CD4-positive, CD25-positive, alpha-beta regulatory T cell (primary cell): ENCODE measurements at regions not wholly inside any gene's neighbourhood (a gene's known extent, or its start where the extent isn't known, plus 50 kb on each side); places are given as distances from the start of the nearest gene placed in this dataset.
"Not testable (repeated sequence)": the region's sequence is repeated elsewhere in the genome, so short reads cannot be mapped to it uniquely, and the experiment has no call there.

Experiments used
- ATAC-seq, 2 donors: fragments of 150-1000 bp; cut with Tn5 transposase; one replicate each; pipeline ENCODE4 v1.10.0; 2021; ENCODE audit warnings: low read depth in 2 of 2, moderate number of reproducible peaks in 2 of 2, moderate library complexity in 1 of 2
- DNase-seq, 3 donors: peaks; one replicate each; pipeline versions ENCODE4 v3.0.0 to v3.0.0-alpha.2; 2012 to 2022; ENCODE audit warnings: mixed read lengths in 1 of 3
- H3K27ac ChIP-seq: one replicate; pipeline ENCODE4 v1.7.0; 2013; ENCODE audit warnings: mild to moderate bottlenecking, low read length; ENCODE audit not compliant: insufficient read depth, poor library complexity, severe bottlenecking
- H3K27me3 ChIP-seq: one replicate; pipeline ENCODE4 v1.7.0; 2013; ENCODE audit warnings: low read length; ENCODE audit not compliant: control insufficient read depth, insufficient read depth
- H3K36me3 ChIP-seq: one replicate; pipeline ENCODE4 v1.7.0; 2013; ENCODE audit warnings: mild to moderate bottlenecking, low read length, moderate library complexity; ENCODE audit not compliant: control insufficient read depth, insufficient read depth
- H3K4me1 ChIP-seq: 2 replicates; pipeline ENCODE4 v1.7.0; 2013; ENCODE audit warnings: mild to moderate bottlenecking, low read length; ENCODE audit not compliant: insufficient read depth, control insufficient read depth, poor library complexity, severe bottlenecking
- H3K4me3 ChIP-seq: one replicate; pipeline ENCODE4 v1.7.0; 2013; ENCODE audit warnings: low read depth, mild to moderate bottlenecking, low read length, moderate library complexity
- H3K9me3 ChIP-seq, 2 experiments: 1 replicate in 1 of 2; 2 replicates in 1 of 2; pipeline ENCODE4 v1.7.0; 2013; ENCODE audit warnings: low read length in 2 of 2, mild to moderate bottlenecking in 1 of 2, moderate library complexity in 1 of 2; ENCODE audit not compliant: control insufficient read depth in 2 of 2
- H3K27ac Mint-ChIP-seq, 3 donors: one replicate each; pipeline ENCODE4 v1.8.0; 2020 to 2022; ENCODE audit warnings: mild to moderate bottlenecking in 3 of 3, mixed read lengths in 3 of 3, moderate library complexity in 2 of 3
- H3K27me3 Mint-ChIP-seq: one replicate; pipeline ENCODE4 v1.8.0; 2022; ENCODE audit warnings: mild to moderate bottlenecking, mixed read lengths
- H3K36me3 Mint-ChIP-seq: one replicate; pipeline ENCODE4 v1.8.0; 2020; ENCODE audit warnings: mixed read lengths
- H3K4me1 Mint-ChIP-seq, 4 donors: one replicate each; pipeline ENCODE4 v1.8.0; 2020 to 2022; ENCODE audit warnings: mixed read lengths in 4 of 4, mild to moderate bottlenecking in 1 of 4
- H3K4me3 Mint-ChIP-seq, 4 donors: one replicate each; pipeline ENCODE4 v1.8.0; 2020 to 2022; ENCODE audit warnings: mild to moderate bottlenecking in 4 of 4, mixed read lengths in 4 of 4, moderate library complexity in 3 of 4
- H3K9me3 Mint-ChIP-seq, 7 donors: one replicate each; pipeline ENCODE4 v1.8.0; 2020 to 2022; ENCODE audit warnings: mixed read lengths in 7 of 7, mild to moderate bottlenecking in 3 of 7, moderate library complexity in 2 of 7

DNA sequence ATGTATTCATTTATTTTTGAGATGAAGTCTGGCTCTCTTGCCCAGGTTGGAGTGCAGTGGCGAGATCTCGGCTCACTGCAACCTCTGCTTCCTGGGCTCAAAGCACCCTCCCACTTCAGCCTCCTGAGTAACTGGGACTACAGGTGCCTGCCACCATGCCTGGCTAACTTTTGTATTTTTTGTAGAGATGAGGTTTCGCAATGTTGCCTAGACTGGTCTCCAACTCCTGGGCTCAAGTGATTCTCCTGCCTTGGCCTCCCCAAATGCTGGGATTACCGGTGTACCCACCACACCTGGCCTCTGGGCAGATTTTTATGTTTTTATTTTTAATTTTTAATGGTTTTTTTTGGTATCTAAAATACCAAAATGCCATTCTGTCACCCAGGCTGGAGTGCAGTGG lies 320.3 kb downstream of the TYW1 start:
- not testable (repeated sequence) for H3K27me3 Mint-ChIP-seq, H3K27ac ChIP-seq, H3K4me3 Mint-ChIP-seq, DNase-seq, H3K4me1 ChIP-seq, H3K9me3 Mint-ChIP-seq, H3K9me3 ChIP-seq, H3K4me1 Mint-ChIP-seq, H3K4me3 ChIP-seq, ATAC-seq, H3K27ac Mint-ChIP-seq, H3K27me3 ChIP-seq
- peaks cover 17% of the 10 kb centered on the region for H3K36me3 Mint-ChIP-seq
- peaks cover 38% of the 10 kb centered on the region for H3K36me3 ChIP-seq

DNA sequence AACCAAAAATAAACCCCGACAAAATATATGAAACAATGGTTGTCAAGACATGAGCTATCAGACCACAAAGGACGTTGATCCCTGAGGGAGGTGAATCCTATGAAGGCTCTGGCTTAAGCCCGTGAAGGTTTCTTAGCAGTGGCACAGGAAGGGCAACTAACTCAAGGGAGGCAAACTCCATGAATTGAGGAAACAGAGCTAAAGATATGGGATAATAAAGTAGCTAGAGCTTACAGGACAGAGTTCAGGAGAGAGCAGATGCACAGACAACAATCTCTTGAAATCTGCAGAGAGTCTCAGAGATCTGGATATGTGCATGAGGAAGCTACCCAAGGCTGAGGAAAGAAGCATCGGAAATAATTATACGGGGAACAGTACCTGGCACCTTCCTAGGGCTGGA lies 331.6 kb downstream of the TYW1 start:
- not testable (repeated sequence) for H3K27ac Mint-ChIP-seq, H3K9me3 Mint-ChIP-seq, H3K27ac ChIP-seq, ATAC-seq, H3K36me3 Mint-ChIP-seq, H3K36me3 ChIP-seq, H3K27me3 ChIP-seq, H3K9me3 ChIP-seq, H3K4me3 Mint-ChIP-seq, DNase-seq, H3K4me1 Mint-ChIP-seq, H3K4me1 ChIP-seq, H3K27me3 Mint-ChIP-seq, H3K4me3 ChIP-seq

DNA sequence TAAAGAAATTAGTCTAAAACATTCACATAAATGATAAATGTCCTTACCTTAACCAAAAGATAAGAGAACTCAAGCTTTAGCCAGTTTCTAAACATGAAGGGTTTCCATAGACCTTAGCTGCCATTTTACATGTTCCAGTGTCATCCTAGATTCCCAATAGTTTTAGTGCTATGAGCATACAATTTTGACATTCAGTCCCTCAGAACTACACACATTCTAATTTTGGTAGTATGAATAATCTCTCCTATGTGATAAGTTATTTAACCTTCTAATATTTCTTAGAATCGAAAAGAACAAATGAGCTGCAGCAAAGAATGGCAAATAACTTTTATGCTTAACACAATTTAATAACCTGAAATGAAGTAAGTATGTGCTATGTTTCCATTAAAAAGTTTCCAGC lies 338.5 kb downstream of the TYW1 start:
- H3K27ac Mint-ChIP-seq, H3K4me3 Mint-ChIP-seq, DNase-seq, H3K9me3 Mint-ChIP-seq, H3K4me1 ChIP-seq, H3K9me3 ChIP-seq, H3K4me3 ChIP-seq, H3K4me1 Mint-ChIP-seq, H3K27me3 ChIP-seq, H3K36me3 ChIP-seq, H3K27ac ChIP-seq, ATAC-seq, H3K27me3 Mint-ChIP-seq: not testable (repeated sequence)
- H3K36me3 Mint-ChIP-seq, result peaks cover 13% of the 10 kb centered on the region

- H3K36me3 Mint-ChIP-seq, result peaks cover 13% of the 10 kb centered on the region
- DNase-seq, H3K4me3 ChIP-seq, H3K27ac Mint-ChIP-seq, H3K27me3 ChIP-seq, H3K4me1 Mint-ChIP-seq, H3K9me3 ChIP-seq, H3K4me1 ChIP-seq, H3K27me3 Mint-ChIP-seq, H3K36me3 ChIP-seq, ATAC-seq, H3K27ac ChIP-seq, H3K9me3 Mint-ChIP-seq, H3K4me3 Mint-ChIP-seq: not testable (repeated sequence)
Observed at GRCh38 chr7:67335663-67336062, 339.0 kb downstream of the TYW1 start.

DNA sequence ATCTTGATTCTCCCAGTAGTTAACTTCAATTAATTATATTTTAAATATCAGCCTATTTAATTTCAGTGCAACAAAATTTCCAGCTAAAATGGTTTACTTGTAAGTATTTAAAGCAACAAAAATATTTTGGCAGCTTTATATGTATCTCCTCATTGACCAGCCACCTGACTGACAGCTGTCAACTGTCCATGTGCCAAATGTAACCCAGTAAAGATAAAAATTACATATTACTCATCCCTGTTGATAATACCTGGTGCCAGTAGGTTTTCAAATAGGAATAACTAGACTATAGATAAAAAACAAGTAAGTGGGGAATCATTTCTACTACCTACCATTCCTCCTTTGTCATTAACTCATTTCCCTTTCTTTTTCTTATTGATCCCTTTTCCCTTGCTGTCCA lies 341.9 kb downstream of the TYW1 start:
- not testable (repeated sequence) for H3K4me1 ChIP-seq, H3K27me3 ChIP-seq, H3K9me3 ChIP-seq, H3K36me3 ChIP-seq, H3K27ac ChIP-seq, H3K4me3 Mint-ChIP-seq, H3K27me3 Mint-ChIP-seq, H3K9me3 Mint-ChIP-seq, ATAC-seq, H3K4me1 Mint-ChIP-seq, H3K4me3 ChIP-seq, DNase-seq, H3K27ac Mint-ChIP-seq
- peaks cover 27% of the 10 kb centered on the region for H3K36me3 Mint-ChIP-seq

DNA sequence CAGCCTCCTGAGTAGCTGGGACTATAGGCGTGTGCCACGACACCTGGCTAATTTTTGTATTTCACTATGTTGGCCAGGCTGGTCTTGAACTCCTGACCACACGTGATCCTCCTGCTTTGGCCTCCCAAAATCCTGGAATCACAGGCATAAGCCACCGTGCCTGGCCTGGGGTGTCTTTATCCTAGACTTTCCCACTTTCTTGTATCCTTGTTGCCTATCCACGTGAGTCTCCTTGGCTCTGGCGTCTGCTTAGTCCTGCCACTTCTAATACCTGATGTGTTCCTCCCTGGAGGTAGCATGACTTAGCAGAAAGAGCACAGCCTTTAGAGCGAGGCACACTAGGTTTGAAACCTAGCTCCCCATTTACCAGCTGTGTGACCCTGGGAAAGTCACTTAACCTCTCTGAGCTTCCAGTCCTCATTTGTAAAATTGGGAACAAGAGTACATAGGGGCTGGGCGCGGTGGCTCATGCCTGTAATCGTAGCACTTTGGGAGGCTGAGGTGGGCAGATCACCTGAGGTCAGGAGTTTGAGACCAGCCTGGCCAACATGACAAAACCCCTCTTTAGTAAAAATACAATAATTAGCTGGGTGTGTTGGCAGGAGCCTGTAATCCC lies 344.6 kb downstream of the TYW1 start:
- Histone ChIP-seq H3K4me1 (no peaks in the 10 kb centered on the region), H3K27me3 (no peaks in the 10 kb centered on the region), H3K9me3 (no peaks in the 10 kb centered on the region), H3K27ac (no peak overlapping the region), H3K36me3 (peaks cover 6% of the 10 kb centered on the region), H3K4me3 (no peak overlapping the region)
- Mint-ChIP-seq H3K4me1 (no peaks in the 10 kb centered on the region), H3K27me3 (no peaks in the 10 kb centered on the region), H3K4me3 (no peak overlapping the region), H3K36me3 (peaks cover 47% of the 10 kb centered on the region), H3K9me3 (peaks cover 0 to 1% (median 0%) of the 10 kb centered on the region in 7 donors), H3K27ac (no peak overlapping the region)
- ATAC-seq (no peak), DNase-seq (no peak)

DNA sequence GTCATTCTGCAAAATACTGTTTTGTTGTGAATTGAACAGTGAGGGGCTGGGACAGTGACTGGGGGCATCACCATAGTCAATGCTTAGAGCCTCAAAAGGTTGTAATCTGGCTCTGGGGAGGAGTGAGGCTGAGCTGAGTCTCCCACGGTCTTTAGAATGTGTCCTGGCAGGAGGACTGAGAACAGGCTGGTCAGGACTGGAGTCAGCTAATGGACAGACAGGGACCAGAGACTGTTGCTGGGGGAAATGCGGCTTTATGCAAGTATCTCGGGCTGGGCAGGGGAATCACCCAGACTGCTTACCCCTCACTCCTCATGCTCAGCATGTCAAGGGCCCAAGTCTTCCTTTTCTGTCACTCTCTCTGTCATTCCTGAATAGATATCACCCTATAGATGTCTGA lies 346.5 kb downstream of the TYW1 start:
- no peak overlapping the region for H3K4me3 Mint-ChIP-seq
- no peaks in the 10 kb centered on the region for H3K27me3 Mint-ChIP-seq
- no peaks in the 10 kb centered on the region for H3K27me3 ChIP-seq
- H3K27ac ChIP-seq, result no peak overlapping the region
- DNase-seq (no peak), ATAC-seq (no peak)
- no peaks in the 10 kb centered on the region for H3K4me1 Mint-ChIP-seq
- H3K4me3 ChIP-seq, result no peak overlapping the region
- H3K36me3 ChIP-seq, result peaks cover 6% of the 10 kb centered on the region
- H3K27ac Mint-ChIP-seq, result no peak overlapping the region
- H3K36me3 Mint-ChIP-seq, result peaks cover 47% of the 10 kb centered on the region
- no peaks in the 10 kb centered on the region for H3K4me1 ChIP-seq
- peaks cover 0 to 1% (median 0%) of the 10 kb centered on the region in 7 donors for H3K9me3 Mint-ChIP-seq
- H3K9me3 ChIP-seq, result no peaks in the 10 kb centered on the region

GRCh38 chr7:67343572-67343971 lies 346.9 kb downstream of the TYW1 start:
- Mint-ChIP-seq H3K4me3 (no peak overlapping the region), H3K27me3 (no peaks in the 10 kb centered on the region), H3K4me1 (no peaks in the 10 kb centered on the region), H3K27ac (no peak overlapping the region), H3K36me3 (peaks cover 47% of the 10 kb centered on the region), H3K9me3 (peaks cover 0 to 1% (median 0%) of the 10 kb centered on the region in 7 donors)
- no peak for DNase-seq
- no peak overlapping the region for H3K4me3 ChIP-seq
- ATAC-seq, result no peak
- H3K27me3 ChIP-seq, result no peaks in the 10 kb centered on the region
- H3K27ac ChIP-seq, result no peak overlapping the region
- no peaks in the 10 kb centered on the region for H3K9me3 ChIP-seq
- H3K4me1 ChIP-seq, result no peaks in the 10 kb centered on the region
- peaks cover 6% of the 10 kb centered on the region for H3K36me3 ChIP-seq
